ENCODE measurements at regions not wholly inside any gene's neighbourhood (a gene's known extent, or its start where the extent isn't known, plus 50 kb on each side); places are given as distances from the start of the nearest gene placed in this dataset.

GRCh38 chr2:5491523-5491922 lies 200.7 kb upstream of the SOX11 start:
- TF ChIP-seq CTCF (IDR thresholded peaks at IDR 0.05 in 2 of 3, conservative IDR thresholded peaks at IDR 0.05 in 1 of 3; ENCODE audit: borderline replicate concordance in 1 of 3, insufficient read depth in 1 of 3, low read depth in 2 of 3, low read length in 2 of 3) (no peak), SP1 (IDR thresholded peaks at IDR 0.05; ENCODE audit: low read depth) (no peak), MAX (IDR thresholded peaks at IDR 0.05) (no peak), EZH2phosphoT487 (IDR thresholded peaks at IDR 0.05; ENCODE audit: borderline replicate concordance) (no peak)
